B cell (primary cell): ENCODE measurements at regions not wholly inside any gene's neighbourhood (a gene's known extent, or its start where the extent isn't known, plus 50 kb on each side); places are given as distances from the start of the nearest gene placed in this dataset.
A peak's percentile ranks its signal among the peaks of the same experiment; 100 is the strongest.
"Not testable (repeated sequence)": the region's sequence is repeated elsewhere in the genome, so short reads cannot be mapped to it uniquely, and the experiment has no call there.

Experiments
- ATAC-seq: fragments of 200-7000 bp; cut with Tn5 transposase; one replicate; pipeline ENCODE4 v1.10.0; 2021; ENCODE audit warnings: low read depth, mild to moderate bottlenecking, moderate number of reproducible peaks, moderate library complexity
- CTCF ChIA-PET: fragments of 350-600 bp; sonication (Branson Sonifier 250); formaldehyde crosslinking; loops from one replicate; lab custom pipeline; 2021; ENCODE audit warnings: antibody characterized with exemption, inconsistent platforms; lab: Charles Lee
- POLR2A ChIA-PET: fragments of 350-600 bp; sonication (Branson Sonifier 250); formaldehyde crosslinking; loops from one replicate; lab custom pipeline; 2021; ENCODE audit warnings: antibody characterized with exemption; lab: Charles Lee
- DNase-seq: peaks from one replicate; pipeline ENCODE4 v3.0.0; 2013
- H2AFZ ChIP-seq: 2 replicates; pipeline ENCODE4 v1.6.1; 2012; ENCODE audit warnings: mild to moderate bottlenecking, low read depth, low read length; ENCODE audit not compliant: insufficient read depth, poor library complexity, severe bottlenecking
- H3K27ac ChIP-seq, 2 donors: 1 replicate in 1 of 2; 2 replicates in 1 of 2; pipeline ENCODE4 v1.5.1; 2012 to 2013; ENCODE audit warnings: low read length in 2 of 2, mild to moderate bottlenecking in 2 of 2, moderate library complexity in 1 of 2
- H3K27me3 ChIP-seq, 4 experiments: fragments of 200-600 bp in 1 of 4; sonication (generic) in 1 of 4; replicated peaks in 1 of 4; 1 replicate in 2 of 4; 2 replicates in 2 of 4; pipeline versions ENCODE4 v1.6.1 to v1.7.0; 2013 to 2016; ENCODE audit warnings: low read length in 3 of 4, mild to moderate bottlenecking in 2 of 4, mixed read lengths in 1 of 4, moderate library complexity in 1 of 4; ENCODE audit not compliant: insufficient read depth in 4 of 4, control insufficient read depth in 3 of 4; ENCODE audit errors: control extremely low read depth in 1 of 4
- H3K36me3 ChIP-seq, 2 experiments: replicated peaks in 1 of 2; 1 replicate in 1 of 2; 2 replicates in 1 of 2; pipeline versions ENCODE4 v1.6.1 to v1.7.1; 2013; ENCODE audit warnings: low read length in 1 of 2; ENCODE audit not compliant: insufficient read depth in 2 of 2, control insufficient read depth in 1 of 2; ENCODE audit errors: control extremely low read depth in 1 of 2, extremely low read depth in 1 of 2
- H3K4me1 ChIP-seq, 2 donors: fragments of 200-600 bp in 1 of 2; sonication (generic) in 1 of 2; 1 replicate in 1 of 2; 2 replicates in 1 of 2; pipeline versions ENCODE4 v1.5.1 to v1.6.1; 2013 to 2017; ENCODE audit warnings: low read length in 2 of 2; ENCODE audit not compliant: control insufficient read depth in 2 of 2, insufficient read depth in 2 of 2
- H3K4me2 ChIP-seq: replicated peaks from 2 replicates; pipeline ENCODE3; 2012; ENCODE audit warnings: mild to moderate bottlenecking, low read depth, low read length; ENCODE audit not compliant: poor library complexity, severe bottlenecking
- H3K4me3 ChIP-seq, 5 experiments: fragments of 200-600 bp in 1 of 5; sonication (generic) in 1 of 5; 1 replicate in 3 of 5; 2 replicates in 2 of 5; pipeline versions ENCODE4 v1.5.1 to v1.7.0; 2011 to 2016; ENCODE audit warnings: low read length in 4 of 5, mild to moderate bottlenecking in 4 of 5, low read depth in 2 of 5, control low read depth in 1 of 5, moderate library complexity in 1 of 5; ENCODE audit not compliant: insufficient read depth in 1 of 5; ENCODE audit errors: control extremely low read depth in 1 of 5, extremely low read depth in 1 of 5
- H3K79me2 ChIP-seq: fragments of 200-600 bp; sonication (generic); one replicate; pipeline ENCODE4 v1.6.0; 2016; ENCODE audit warnings: low read length; ENCODE audit not compliant: control insufficient read depth, insufficient read depth
- H3K9ac ChIP-seq: fragments of 200-600 bp; sonication (generic); 2 replicates; pipeline ENCODE4 v1.6.1; 2017; ENCODE audit warnings: mild to moderate bottlenecking, low read length, moderate library complexity
- H3K9me3 ChIP-seq, 3 donors: one replicate each; pipeline versions ENCODE4 v1.6.1 to v1.7.1; 2013; ENCODE audit warnings: low read length in 2 of 3; ENCODE audit not compliant: control insufficient read depth in 2 of 3, insufficient read depth in 1 of 3; ENCODE audit errors: control extremely low read depth in 1 of 3
- H4K20me1 ChIP-seq: 2 replicates; pipeline ENCODE4 v1.6.0; 2012; ENCODE audit warnings: mild to moderate bottlenecking, low read length; ENCODE audit not compliant: insufficient read depth, control insufficient read depth, poor library complexity, severe bottlenecking
- H3K27ac Mint-ChIP-seq: one replicate; pipeline ENCODE4 v1.8.0; 2021; ENCODE audit warnings: mixed read lengths
- H3K27me3 Mint-ChIP-seq: one replicate; pipeline ENCODE4 v1.8.0; 2021; ENCODE audit warnings: mixed read lengths
- H3K4me1 Mint-ChIP-seq: one replicate; pipeline ENCODE4 v1.8.0; 2021; ENCODE audit warnings: mixed read lengths
- H3K4me3 Mint-ChIP-seq: one replicate; pipeline ENCODE4 v1.8.0; 2021; ENCODE audit warnings: mixed read lengths
- H3K9me3 Mint-ChIP-seq: one replicate; pipeline ENCODE4 v1.8.0; 2022; ENCODE audit warnings: mixed read lengths; ENCODE audit not compliant: insufficient read depth
- CTCF ChIP-seq: fragments of 200-600 bp; IDR thresholded peaks from one replicate; pipeline ENCODE4 v1.8.0; 2022; ENCODE audit warnings: antibody characterized with exemption, mild to moderate bottlenecking
- WGBS: methylation state at CpG from one replicate; pipeline ENCODE4 v1.1.5; 2013; ENCODE audit warnings: missing lambda C conversion rate; ENCODE audit not compliant: insufficient coverage; 5-methylcytosine and 5-hydroxymethylcytosine counted together
- intact Hi-C: fragments of 100-400 bp; cut with micrococcal nuclease; formaldehyde crosslinking; loops from one replicate; pipeline ENCODE4 v1.10.0; 2022

GRCh38 chr1:244332761-244333160, 118.9 kb downstream of the ADSS2 start:
- intact Hi-C loops, H3K9ac ChIP-seq, CTCF ChIA-PET, DNase-seq, H3K9me3 ChIP-seq, H3K4me3 ChIP-seq, POLR2A ChIA-PET, H3K27ac Mint-ChIP-seq, H3K27ac ChIP-seq, H3K4me1 ChIP-seq, H4K20me1 ChIP-seq, H3K79me2 ChIP-seq, ATAC-seq, H3K27me3 ChIP-seq, H3K9me3 Mint-ChIP-seq, H3K4me2 ChIP-seq, H3K36me3 ChIP-seq, H3K4me1 Mint-ChIP-seq, H3K4me3 Mint-ChIP-seq, H2AFZ ChIP-seq: not testable (repeated sequence)
- 85% methylated on average over 2 of the region's 2 CpGs for WGBS
- peaks cover 19% of the 10 kb centered on the region for H3K27me3 Mint-ChIP-seq
- TF ChIP-seq CTCF, result peak; percentile 24

- H3K27ac ChIP-seq, H3K9me3 ChIP-seq, H3K9me3 Mint-ChIP-seq, H3K27ac Mint-ChIP-seq, H3K4me3 Mint-ChIP-seq, intact Hi-C loops, H3K4me2 ChIP-seq, DNase-seq, H3K4me3 ChIP-seq, H3K36me3 ChIP-seq, POLR2A ChIA-PET, H3K79me2 ChIP-seq, H3K9ac ChIP-seq, CTCF ChIA-PET, ATAC-seq, H2AFZ ChIP-seq, H4K20me1 ChIP-seq, H3K4me1 Mint-ChIP-seq, H3K27me3 ChIP-seq, H3K4me1 ChIP-seq: not testable (repeated sequence)
- 92% methylated on average over 2 of the region's 2 CpGs for WGBS
- H3K27me3 Mint-ChIP-seq, result peaks cover 19% of the 10 kb centered on the region
Measured at GRCh38 chr1:244334315-244334714, 117.4 kb downstream of the ADSS2 start.

GRCh38 chr1:244334842-244335241, 116.9 kb downstream of the ADSS2 start:
- H3K9me3 Mint-ChIP-seq, H3K27ac Mint-ChIP-seq, H3K4me1 ChIP-seq, ATAC-seq, intact Hi-C loops, H3K4me1 Mint-ChIP-seq, H3K9ac ChIP-seq, DNase-seq, POLR2A ChIA-PET, H3K4me3 ChIP-seq, H3K4me3 Mint-ChIP-seq, H3K79me2 ChIP-seq, H3K4me2 ChIP-seq, H3K27me3 ChIP-seq, H2AFZ ChIP-seq, H3K9me3 ChIP-seq, H3K36me3 ChIP-seq, H3K27ac ChIP-seq, CTCF ChIA-PET, H4K20me1 ChIP-seq: not testable (repeated sequence)
- H3K27me3 Mint-ChIP-seq, result peaks cover 19% of the 10 kb centered on the region
- WGBS, result 100% methylated on average over 1 of the region's 4 CpGs
